DMS114 treated with DMSO at 0.1 percent for 48 hours (cell line): ENCODE measurements at regions not wholly inside any gene's neighbourhood (a gene's known extent, or its start where the extent isn't known, plus 50 kb on each side); places are given as distances from the start of the nearest gene placed in this dataset.
"Not testable (repeated sequence)": the region's sequence is repeated elsewhere in the genome, so short reads cannot be mapped to it uniquely, and the experiment has no call there.

Experiments used
- DNase-seq: peaks from one replicate; lab custom pipeline; 2025; ENCODE audit not compliant: unreplicated experiment; lab: John Stamatoyannopoulos, UW

DNA sequence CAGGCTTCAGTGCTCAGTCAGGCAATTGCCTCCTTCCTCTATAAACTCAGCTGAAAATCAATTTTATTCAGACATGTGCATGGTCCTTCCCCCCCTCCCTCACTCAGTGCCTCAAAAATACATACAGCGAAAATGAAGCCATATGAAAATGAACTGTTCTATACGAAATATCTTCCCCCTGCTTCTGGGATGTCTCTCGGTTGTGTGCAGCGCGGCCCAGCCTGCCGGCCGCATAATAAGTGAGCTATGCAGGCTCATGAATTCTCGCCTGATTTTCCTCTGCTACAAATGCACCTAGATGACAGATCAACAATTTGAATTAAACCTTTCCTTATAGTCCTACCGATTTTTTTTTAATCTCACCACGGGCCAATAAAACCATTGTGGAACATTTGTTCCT is 252.9 kb downstream of the CRLF2 start:
- no peak for DNase-seq

DNA sequence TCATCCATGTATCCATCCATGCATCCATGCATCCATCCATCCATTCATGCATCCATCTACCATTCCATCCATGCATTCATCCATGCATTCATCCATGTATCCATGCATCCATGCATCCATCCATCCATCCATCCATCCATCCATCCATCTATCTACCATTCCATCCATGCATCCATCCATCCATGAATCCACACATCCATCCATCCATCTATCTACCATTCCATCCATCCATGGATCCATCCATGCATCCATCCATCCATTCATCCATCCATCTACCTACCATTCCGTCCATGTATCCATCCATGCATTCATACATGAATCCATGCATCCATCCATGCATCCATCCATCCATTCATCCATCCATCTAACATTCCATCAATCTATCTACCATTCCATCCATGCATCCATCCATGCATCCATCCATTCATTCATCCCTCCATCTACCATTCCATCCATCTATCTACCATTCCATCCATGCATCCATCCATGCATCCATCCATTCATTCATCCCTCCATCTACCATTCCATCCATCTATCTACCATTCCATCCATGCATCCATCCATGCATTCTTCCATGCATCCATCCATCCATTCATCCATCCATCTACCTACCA is 257.2 kb downstream of the CRLF2 start:
- DNase-seq: not testable (repeated sequence)

DNA sequence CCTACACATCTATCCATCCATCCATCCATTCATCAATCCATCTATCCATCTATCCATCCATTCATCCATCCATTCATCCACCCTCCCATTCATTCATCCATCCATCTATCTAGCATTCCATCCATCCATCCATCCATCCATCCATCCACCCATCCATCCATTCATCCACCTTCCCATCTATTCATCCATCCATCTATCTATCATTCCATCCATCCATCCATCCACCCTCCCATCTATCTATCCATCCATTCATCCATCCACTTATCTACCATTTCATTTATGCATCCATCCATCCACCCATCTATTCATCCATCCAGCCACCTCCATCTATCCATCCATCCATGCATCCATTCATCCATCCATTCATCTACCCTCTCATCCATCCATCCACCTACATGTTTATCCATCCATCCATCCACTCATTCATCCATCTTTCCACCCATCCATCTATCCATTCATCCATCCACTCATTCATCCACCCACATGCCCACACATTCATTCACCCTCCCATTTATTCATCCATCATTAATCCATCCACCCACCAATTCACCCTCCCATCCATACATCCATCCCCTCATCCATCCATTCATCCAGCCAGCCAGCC is 258.5 kb downstream of the CRLF2 start:
- no peak for DNase-seq

DNA sequence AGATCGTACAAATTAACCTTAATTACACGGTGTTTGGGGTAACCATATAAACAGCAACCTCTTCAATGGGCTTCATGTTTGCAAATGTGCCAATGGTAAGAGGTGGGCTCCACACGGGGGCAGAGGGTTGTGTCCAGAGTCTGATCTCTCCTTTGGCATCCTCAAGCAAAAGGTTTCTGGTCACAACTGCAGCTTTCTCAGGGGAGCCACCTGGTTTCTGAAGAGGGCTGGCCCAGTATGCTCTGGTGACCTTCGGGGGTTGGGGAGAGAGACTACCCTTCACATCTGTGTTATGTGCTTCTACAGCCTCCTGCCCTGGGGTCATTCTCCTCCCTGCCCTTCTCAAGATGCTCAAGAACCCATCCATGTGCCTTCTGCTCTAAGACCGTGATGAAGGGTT is 259.6 kb downstream of the CRLF2 start:
- DNase-seq: no peak

DNA sequence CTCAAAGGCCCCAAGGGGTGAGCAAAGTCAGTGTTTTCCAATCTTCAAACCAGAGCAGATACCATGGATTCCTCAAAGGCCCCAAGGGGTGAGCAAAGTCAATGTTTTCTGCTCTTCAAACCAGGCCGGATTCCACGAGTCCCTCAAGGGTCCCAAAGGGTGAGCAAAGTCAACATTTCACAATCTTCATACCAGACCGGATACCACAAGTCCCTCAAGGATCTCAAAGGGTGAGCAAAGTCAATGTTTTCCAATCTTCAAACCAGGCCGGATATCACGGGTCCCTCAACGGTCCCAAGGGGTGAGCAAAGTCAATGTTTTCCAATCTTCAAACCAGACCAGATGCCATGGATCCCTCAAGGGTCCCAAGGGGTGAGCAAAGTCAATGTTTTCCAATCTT is 265.2 kb downstream of the CRLF2 start:
- not testable (repeated sequence) for DNase-seq

DNA sequence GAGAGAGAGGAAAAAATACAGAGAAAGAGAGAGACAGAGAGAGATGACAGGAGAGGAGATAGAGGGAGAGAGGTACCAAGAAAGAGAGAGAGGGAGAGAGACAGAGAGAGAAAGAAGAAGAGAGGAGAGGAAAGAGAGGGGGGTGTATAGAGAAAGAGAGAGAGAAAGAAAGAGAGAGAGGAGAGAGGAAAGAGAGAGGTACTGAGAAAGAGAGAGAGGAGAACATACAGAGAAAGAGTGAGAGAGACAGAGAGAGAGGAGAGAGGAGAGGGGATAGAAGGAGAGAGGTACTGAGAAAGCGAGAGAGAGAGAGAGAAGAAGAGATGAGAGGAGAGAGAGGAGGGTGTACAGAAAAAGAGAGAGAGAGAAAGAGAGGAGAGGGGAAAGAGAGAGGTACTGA is 269.4 kb downstream of the CRLF2 start:
- DNase-seq: no peak

DNA sequence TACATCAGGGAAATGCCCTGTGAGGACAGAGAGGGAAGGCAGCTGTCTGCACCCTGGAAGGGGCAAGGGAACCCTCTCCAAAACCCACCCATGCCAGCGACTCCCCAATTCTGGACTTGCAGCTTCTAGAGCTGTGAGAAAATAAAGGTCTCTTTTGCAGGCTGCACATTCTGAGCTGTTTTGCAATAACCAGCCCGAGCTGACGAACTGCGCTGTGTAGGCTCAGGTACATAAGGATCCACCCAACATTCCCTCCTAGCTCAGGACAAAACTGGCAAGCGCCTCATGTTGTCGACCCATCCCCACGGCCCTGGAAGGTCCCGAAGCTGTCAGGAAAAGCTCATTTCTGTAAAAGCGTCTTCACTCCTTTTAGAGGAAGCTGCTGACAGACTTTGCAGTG is 271.8 kb downstream of the CRLF2 start:
- no peak for DNase-seq

DNA sequence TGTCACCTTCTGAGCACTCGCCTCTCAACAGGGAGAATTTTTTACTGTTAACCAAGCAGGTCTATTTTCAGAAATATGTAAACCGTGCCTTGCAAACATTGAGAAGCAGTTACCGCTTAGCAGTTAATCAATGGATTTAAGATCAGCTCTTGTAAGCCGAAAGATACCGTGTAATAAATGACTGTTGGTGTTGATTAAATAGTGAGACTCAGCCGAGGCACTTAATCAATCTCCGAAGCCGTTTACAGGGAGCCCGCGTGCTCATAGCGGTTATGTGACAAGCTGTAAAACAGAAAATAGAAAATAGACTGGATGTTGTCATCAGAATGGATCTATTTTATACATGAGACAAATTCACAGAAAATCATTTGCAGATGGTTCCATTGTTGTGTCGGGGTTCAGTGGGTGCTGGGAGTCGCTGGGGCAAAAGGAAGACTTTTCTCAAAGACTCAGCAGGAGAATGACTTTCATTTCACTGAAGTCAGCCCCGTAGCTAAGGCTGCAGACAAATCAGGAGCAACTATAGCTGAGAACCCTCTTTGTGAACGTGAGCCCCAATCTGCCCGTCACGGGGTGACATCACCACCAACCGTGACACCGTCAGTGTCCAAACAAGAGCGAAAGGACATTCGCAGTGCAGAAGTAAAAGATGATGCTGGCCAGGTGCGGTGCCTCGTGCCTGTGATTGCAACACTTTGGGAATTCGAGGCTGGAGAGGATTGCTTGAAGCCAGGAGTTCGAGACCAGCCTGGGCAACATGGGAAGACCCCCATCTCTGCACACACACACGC is 275.3 kb downstream of the CRLF2 start:
- no peak for DNase-seq

DNA sequence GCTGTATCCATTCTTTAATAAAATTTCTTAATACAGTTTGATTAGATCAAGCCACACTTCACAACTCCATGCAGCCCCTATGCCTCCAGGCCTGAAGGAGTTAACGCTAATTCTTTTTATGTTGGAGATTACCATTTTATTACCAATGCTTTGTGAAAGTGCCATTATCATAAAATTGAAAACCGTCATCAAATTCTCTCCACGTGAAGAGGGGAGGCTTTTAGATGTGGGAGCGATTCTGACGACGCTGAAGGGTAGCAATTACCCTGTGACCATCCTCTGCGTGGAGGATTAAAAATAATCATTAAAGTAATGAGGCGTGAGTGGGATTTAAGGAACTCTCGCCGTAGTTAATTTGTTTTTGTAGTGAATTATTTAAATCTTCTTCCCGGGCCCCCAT is 278.8 kb downstream of the CRLF2 start:
- no peak for DNase-seq

DNA sequence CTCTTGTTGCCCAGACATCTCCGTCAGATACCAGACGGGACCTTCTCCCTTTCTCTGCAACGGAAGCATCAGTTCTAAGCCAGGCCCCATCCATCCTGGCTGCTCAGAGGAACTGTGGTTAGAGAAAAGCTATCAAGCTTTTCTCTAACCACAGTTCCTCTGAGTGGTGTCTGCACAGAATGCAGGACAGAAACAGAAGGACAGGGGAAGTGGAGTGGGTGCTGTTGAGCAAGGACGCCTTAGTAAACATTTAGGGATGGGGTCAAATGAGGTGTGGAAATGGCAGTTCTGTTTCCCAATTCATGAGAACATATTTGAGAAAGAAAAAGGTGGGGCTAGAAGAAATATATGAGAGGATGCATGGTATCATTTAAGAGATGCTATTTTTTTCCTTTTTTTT is 283.8 kb downstream of the CRLF2 start:
- no peak for DNase-seq

DNA sequence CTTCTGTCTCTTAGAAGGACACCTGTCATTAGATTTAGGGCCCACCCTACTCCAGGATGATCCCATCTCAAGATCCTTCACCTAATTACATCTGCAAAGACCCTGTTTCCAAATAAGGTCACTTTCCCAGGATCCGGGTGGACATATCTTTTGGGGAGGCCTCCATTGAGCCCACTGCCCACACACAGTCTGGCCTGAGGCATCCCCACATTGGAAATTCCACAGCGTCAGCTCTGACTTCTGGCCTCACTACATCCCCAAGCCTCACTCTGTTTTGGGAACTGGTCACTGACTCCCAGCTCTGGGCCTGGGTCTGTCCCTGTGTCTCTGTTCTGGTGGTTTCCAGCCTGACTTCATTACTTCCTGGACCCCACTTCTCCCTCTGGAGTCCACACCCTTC is 285.5 kb downstream of the CRLF2 start:
- DNase-seq: no peak

DNA sequence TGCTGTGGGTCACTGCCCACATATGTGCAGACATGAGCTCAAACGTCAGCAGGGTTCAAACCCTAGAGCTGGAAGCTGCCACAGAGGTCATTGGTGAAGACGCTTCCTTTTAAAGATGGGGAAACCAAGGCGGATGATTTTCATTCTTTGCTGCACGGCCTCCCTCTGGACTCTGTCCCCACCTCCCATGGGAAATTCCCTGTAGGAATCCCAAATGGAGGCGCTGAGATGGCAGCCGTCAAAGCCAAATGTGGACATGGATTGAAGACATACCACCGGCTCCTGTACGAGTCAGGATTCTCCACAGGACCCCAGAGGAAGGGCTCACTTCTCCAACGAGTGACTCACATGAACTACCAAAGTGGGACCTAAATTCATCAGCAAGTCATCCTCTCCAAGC is 286.4 kb downstream of the CRLF2 start:
- no peak for DNase-seq

DNA sequence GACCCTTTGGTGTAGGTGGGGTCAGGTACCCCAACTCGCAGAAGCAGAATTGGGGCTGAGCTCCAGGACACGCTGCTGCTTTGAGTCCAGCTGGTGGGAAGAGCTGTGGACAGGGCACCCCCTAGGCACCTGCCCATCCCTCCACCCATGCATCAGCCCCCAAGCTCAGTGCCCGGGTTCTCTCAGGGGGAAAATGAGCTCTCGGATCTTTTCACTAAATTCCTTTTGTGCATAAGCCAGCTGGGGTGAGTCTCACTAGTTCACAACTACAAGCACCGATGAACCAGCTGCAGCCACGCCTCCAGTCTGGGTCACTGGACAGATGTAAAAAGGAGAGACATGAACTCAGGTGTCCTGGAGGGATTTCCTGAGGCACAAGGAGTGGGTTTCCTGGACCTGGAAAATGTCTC is 286.8 kb downstream of the CRLF2 start:
- DNase-seq: no peak

DNA sequence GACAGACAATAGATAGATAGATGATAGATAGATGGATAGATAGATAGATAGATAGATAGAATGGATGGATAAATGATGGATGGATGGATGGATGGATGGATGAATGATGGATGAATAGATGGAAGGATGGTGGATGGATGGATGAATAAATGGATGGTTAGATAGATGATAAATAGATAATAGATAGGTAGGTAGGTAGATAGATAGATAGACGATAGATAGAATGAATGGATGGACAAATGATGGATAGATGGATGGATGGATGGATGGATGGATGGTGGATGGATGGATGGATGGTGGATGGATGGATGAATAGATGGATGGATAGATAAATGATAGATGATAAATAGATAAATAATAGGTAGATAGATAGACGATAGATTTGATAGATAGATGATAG is 287.4 kb downstream of the CRLF2 start:
- DNase-seq: no peak

DNA sequence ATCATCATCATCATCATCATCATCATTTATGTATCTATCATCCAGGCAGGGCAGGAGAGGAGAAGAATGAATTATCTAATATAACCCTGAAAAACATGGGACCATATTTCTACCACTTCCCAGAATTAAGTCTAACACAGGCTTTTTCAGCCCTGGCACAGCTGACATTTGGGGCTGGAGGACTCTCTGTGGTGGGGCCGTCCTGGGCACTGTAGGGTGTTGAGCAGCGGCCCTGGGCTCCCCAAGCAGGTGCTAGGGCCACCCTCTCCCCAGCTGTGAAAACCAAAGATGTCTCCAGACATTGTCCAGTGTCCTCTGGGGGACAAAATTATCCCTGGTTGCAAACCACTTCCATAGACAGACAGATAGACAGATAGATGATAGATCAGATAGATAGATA is 288.4 kb downstream of the CRLF2 start:
- no peak for DNase-seq

DNA sequence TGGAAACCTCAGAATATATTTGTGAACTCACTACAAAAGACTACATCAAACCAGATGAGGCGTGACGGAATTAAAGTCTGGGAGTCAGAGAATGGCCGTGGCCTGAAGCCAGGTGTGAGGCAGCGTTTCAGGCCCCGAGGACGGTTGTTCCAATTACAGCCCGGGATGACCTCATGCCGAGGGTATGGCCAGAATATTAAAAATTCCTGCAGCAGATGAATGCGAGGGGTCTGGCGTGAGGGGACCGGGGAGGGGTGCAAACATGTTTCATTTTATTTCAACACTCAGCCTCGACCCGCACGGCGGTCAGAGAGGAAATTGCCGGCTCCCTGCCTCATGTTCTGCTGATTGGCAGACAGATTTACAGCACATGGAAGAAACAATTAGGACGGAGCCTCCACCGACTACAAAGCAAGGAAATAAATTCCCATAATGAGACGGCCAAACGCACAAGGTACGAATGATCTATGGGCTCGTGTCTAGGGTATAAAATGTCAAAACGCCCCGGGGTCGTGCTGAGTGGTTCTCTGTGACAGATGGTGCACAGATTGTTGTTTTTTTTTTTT is 289.7 kb downstream of the SHOX start:
- DNase-seq: no peak

DNA sequence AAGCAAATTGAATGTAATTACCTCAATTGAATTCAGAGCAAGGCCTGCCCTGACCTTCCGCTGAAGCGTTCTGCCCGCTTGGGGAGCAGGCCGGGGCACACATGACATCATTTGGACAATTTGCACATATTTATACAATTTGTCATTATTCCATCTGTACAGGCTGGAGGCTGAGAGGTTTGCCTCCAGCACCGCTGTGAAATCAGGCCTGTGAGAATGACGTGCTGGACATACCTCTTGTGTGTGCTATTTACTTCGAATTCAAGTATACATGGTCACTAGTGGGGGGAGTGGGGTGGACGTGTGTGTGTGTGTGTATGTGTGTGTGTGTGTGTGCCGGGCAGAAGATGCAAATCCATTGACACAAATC is 285.6 kb downstream of the SHOX start:
- no peak for DNase-seq

DNA sequence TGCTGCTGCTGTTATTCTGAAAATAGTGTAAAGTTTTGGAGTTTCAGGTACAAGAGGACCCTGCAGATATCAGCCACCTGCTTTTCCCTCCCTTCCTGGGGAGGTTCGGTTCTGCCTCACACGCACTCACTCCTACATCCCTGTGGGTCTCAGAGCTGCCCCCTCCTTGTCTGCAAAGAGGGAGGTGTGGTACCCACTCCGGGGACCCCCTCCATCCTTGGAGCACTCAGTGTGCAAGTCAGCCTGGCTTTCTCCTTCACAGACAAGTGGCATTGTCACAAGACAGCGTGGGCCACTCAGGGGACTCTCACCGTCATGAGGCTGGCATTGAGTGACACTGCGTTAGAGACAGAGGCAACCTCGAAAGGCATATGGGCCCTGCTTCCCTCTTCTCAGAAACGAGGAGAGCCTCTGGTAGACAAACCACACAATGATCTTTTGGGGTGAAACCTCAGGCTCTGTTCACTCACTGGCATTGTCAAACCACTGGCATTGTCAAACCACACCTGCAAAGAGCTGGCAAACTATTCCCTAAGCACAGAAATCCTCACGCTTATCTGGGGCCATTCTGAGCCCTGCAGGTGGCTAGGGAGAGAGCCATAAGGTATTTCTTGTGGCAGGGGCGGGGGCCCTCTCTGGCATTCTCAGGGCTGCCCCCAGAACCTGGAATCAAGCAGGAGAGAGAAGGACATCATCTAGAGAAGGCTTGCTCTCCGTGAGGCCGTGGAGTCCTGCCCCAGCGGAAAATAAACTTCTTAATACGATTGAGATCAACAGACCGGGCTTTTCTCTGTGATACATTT is 285.0 kb downstream of the SHOX start:
- DNase-seq: no peak

DNA sequence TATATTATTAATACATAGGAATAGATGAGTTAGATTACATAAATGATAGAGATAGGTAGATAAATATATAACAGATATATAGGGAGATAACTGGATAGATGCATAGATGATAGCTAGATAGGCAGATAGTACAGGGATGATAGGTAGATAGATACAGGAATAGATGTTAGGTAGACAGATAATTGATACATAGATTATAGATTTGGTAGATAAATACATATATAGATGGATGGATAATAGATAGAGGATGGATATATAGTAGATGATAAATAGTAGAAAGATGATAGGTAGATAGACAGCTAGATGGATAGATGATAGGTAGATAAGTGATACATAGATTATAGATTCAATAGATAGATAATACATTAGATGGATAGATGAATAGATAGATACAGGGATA is 283.6 kb downstream of the SHOX start:
- no peak for DNase-seq

DNA sequence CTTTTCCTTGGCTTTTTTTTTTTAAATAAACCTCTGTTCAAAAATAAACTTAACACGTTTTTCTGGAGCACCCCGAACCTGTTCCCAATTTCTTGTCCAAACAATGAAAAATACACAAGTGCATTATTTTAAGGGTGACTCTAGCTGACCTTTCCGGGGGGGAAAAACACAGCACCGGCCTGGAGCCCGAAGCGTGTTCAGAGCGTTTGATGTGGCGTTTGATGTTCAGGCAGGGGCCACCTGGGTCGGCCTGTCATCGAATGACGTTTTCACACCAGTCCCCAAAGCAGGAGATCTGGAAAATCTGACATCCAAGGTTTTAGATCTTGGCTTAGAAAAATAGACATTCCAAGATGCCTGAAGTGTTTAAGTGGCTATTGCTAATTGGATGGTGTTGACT is 282.1 kb downstream of the SHOX start:
- DNase-seq: no peak

DNA sequence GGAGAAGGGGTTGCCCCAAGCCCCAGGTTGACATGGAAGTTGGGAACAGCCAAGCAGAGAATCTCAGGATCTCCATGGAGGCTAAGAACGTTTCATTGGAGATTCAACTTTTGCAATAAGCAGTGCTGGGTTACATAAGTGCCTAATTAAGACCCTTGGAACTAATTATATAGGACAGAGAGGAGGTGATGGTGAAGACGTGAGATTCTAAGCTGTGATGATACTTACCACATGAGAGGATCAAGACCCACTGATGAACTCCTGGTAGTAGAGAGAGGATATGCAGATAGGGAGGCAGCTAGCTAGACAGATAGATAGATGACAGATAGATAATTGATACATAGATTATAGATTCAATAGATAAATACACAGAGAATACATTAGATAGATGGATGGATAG is 278.5 kb downstream of the SHOX start:
- DNase-seq: not testable (repeated sequence)
